CD4-positive, CD25-positive, alpha-beta regulatory T cell (primary cell): ENCODE measurements at regions not wholly inside any gene's neighbourhood (a gene's known extent, or its start where the extent isn't known, plus 50 kb on each side); places are given as distances from the start of the nearest gene placed in this dataset.
A peak's percentile ranks its signal among the peaks of the same experiment; 100 is the strongest.

ENCODE experiments used
- ATAC-seq, 2 donors: fragments of 150-1000 bp; cut with Tn5 transposase; one replicate each; pipeline ENCODE4 v1.10.0; 2021; ENCODE audit warnings: low read depth in 2 of 2, moderate number of reproducible peaks in 2 of 2, moderate library complexity in 1 of 2
- DNase-seq, 3 donors: peaks; one replicate each; pipeline versions ENCODE4 v3.0.0 to v3.0.0-alpha.2; 2012 to 2022; ENCODE audit warnings: mixed read lengths in 1 of 3
- H3K27ac ChIP-seq: one replicate; pipeline ENCODE4 v1.7.0; 2013; ENCODE audit warnings: mild to moderate bottlenecking, low read length; ENCODE audit not compliant: insufficient read depth, poor library complexity, severe bottlenecking
- H3K27me3 ChIP-seq: one replicate; pipeline ENCODE4 v1.7.0; 2013; ENCODE audit warnings: low read length; ENCODE audit not compliant: control insufficient read depth, insufficient read depth
- H3K36me3 ChIP-seq: one replicate; pipeline ENCODE4 v1.7.0; 2013; ENCODE audit warnings: mild to moderate bottlenecking, low read length, moderate library complexity; ENCODE audit not compliant: control insufficient read depth, insufficient read depth
- H3K4me1 ChIP-seq: 2 replicates; pipeline ENCODE4 v1.7.0; 2013; ENCODE audit warnings: mild to moderate bottlenecking, low read length; ENCODE audit not compliant: insufficient read depth, control insufficient read depth, poor library complexity, severe bottlenecking
- H3K4me3 ChIP-seq: one replicate; pipeline ENCODE4 v1.7.0; 2013; ENCODE audit warnings: low read depth, mild to moderate bottlenecking, low read length, moderate library complexity
- H3K9me3 ChIP-seq, 2 experiments: 1 replicate in 1 of 2; 2 replicates in 1 of 2; pipeline ENCODE4 v1.7.0; 2013; ENCODE audit warnings: low read length in 2 of 2, mild to moderate bottlenecking in 1 of 2, moderate library complexity in 1 of 2; ENCODE audit not compliant: control insufficient read depth in 2 of 2
- H3K27ac Mint-ChIP-seq, 3 donors: one replicate each; pipeline ENCODE4 v1.8.0; 2020 to 2022; ENCODE audit warnings: mild to moderate bottlenecking in 3 of 3, mixed read lengths in 3 of 3, moderate library complexity in 2 of 3
- H3K27me3 Mint-ChIP-seq: one replicate; pipeline ENCODE4 v1.8.0; 2022; ENCODE audit warnings: mild to moderate bottlenecking, mixed read lengths
- H3K36me3 Mint-ChIP-seq: one replicate; pipeline ENCODE4 v1.8.0; 2020; ENCODE audit warnings: mixed read lengths
- H3K4me1 Mint-ChIP-seq, 4 donors: one replicate each; pipeline ENCODE4 v1.8.0; 2020 to 2022; ENCODE audit warnings: mixed read lengths in 4 of 4, mild to moderate bottlenecking in 1 of 4
- H3K4me3 Mint-ChIP-seq, 4 donors: one replicate each; pipeline ENCODE4 v1.8.0; 2020 to 2022; ENCODE audit warnings: mild to moderate bottlenecking in 4 of 4, mixed read lengths in 4 of 4, moderate library complexity in 3 of 4
- H3K9me3 Mint-ChIP-seq, 7 donors: one replicate each; pipeline ENCODE4 v1.8.0; 2020 to 2022; ENCODE audit warnings: mixed read lengths in 7 of 7, mild to moderate bottlenecking in 3 of 7, moderate library complexity in 2 of 7

DNA sequence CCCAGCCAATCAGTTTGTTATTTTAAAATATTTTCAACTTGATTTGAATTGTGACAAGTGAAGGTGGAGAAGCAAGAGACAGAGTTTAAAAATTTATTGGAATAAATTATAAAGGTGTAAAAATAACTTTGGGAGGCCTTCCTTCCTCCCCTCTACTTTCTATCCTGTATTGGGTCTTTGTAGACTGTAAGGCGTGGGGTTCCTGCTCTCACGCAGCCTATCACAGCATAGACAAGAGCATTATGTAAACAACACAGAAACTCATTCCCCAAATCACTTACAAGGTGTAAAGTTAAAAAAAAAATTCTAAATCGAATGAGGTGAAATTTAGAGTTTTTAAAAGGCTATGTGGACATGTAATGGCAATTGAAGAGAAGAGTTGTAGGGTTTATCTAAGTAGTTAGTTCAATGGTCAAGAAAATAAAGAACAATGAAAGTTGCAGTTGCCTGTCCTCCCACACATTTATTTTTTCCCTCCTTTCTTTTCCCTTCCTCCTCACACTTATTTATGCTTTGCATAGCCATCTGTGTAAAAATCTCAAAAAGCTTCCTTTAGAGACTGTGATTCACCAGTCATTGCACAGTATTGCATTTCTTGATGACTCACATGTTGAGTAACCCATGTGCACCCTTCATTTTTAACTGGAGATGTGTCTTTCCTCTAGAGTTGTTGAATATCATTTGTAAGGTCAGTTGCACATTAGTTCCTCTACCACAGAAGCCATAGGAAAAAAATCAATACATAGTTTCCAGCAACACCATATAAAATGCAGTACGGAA, 242.2 kb downstream of the PTPRC start:
- DNase-seq (peak in 1 of 3 donors; percentile 5), ATAC-seq (peak; percentile 34 to 58)
- no peak overlapping the region for H3K27ac Mint-ChIP-seq

DNA sequence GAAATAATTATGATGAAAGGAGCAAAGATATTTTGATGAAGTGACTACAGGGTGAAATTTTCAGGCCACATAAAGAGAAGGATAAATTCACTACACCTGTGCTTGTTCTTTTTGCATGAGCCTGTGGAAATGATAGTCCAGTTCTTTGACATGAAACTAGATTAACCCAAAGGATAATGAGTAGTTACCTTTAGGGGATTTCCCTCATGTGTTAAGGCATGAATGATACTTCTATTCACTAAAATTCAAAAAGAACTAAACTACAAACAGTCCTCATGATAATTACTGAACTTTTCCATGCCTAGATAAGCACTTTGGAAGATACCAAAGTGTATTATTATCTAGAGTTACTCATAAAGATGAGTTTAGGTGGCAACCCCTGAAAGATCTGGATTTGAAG, 244.3 kb downstream of the PTPRC start:
- Histone ChIP-seq H3K27ac (no peak overlapping the region), H3K9me3 (no peaks in the 10 kb centered on the region), H3K36me3 (peaks cover 6% of the 10 kb centered on the region), H3K4me1 (no peaks in the 10 kb centered on the region), H3K4me3 (no peak overlapping the region), H3K27me3 (no peaks in the 10 kb centered on the region)
- no peaks in the 10 kb centered on the region for H3K9me3 Mint-ChIP-seq
- peaks cover 16% of the 10 kb centered on the region for H3K36me3 Mint-ChIP-seq
- DNase-seq: no peak
- ATAC-seq: no peak
- no peaks in the 10 kb centered on the region for H3K27me3 Mint-ChIP-seq
- peaks cover 2 to 19% (median 17%) of the 10 kb centered on the region in 4 donors for H3K4me1 Mint-ChIP-seq
- H3K27ac Mint-ChIP-seq: no peak overlapping the region
- H3K4me3 Mint-ChIP-seq: no peak overlapping the region

More for the DNA sequence above, 242.2 kb downstream of the PTPRC start:
- H3K36me3 ChIP-seq: peaks cover 9% of the 10 kb centered on the region
- Mint-ChIP-seq H3K9me3 (no peaks in the 10 kb centered on the region), H3K27me3 (no peaks in the 10 kb centered on the region), H3K36me3 (peaks cover 21% of the 10 kb centered on the region), H3K4me1 (peaks cover 2 to 14% (median 13%) of the 10 kb centered on the region in 4 donors), H3K4me3 (no peak overlapping the region)
- H3K4me1 ChIP-seq: no peaks in the 10 kb centered on the region
- H3K4me3 ChIP-seq: no peak overlapping the region
- no peak overlapping the region for H3K27ac ChIP-seq
- H3K27me3 ChIP-seq: no peaks in the 10 kb centered on the region
- H3K9me3 ChIP-seq: no peaks in the 10 kb centered on the region

- no peaks in the 10 kb centered on the region for H3K4me1 ChIP-seq
- ATAC-seq (no peak), DNase-seq (no peak)
- peaks cover 4% of the 10 kb centered on the region for H3K36me3 ChIP-seq
- H3K9me3 ChIP-seq: no peaks in the 10 kb centered on the region
- Mint-ChIP-seq H3K27me3 (no peaks in the 10 kb centered on the region), H3K4me3 (no peak overlapping the region), H3K9me3 (no peaks in the 10 kb centered on the region), H3K36me3 (no peaks in the 10 kb centered on the region), H3K27ac (no peak overlapping the region), H3K4me1 (peaks cover 4 to 18% (median 13%) of the 10 kb centered on the region in 4 donors)
- no peak overlapping the region for H3K27ac ChIP-seq
- H3K27me3 ChIP-seq: no peaks in the 10 kb centered on the region
- H3K4me3 ChIP-seq: no peak overlapping the region
Measured at GRCh38 chr1:198887866-198888265, 249.0 kb downstream of the PTPRC start.

- Mint-ChIP-seq H3K27me3 (no peaks in the 10 kb centered on the region), H3K27ac (no peak overlapping the region), H3K36me3 (no peaks in the 10 kb centered on the region), H3K4me3 (no peak overlapping the region), H3K9me3 (no peaks in the 10 kb centered on the region), H3K4me1 (peaks cover 5 to 18% (median 13%) of the 10 kb centered on the region in 4 donors)
- Histone ChIP-seq H3K27me3 (no peaks in the 10 kb centered on the region), H3K27ac (no peak overlapping the region), H3K9me3 (no peaks in the 10 kb centered on the region), H3K4me3 (no peak overlapping the region), H3K4me1 (no peaks in the 10 kb centered on the region), H3K36me3 (peaks cover 4% of the 10 kb centered on the region)
- DNase-seq (no peak), ATAC-seq (no peak)
Measured at GRCh38 chr1:198888379-198888943, 249.6 kb downstream of the PTPRC start.

GRCh38 chr1:198889101-198889500, 250.3 kb downstream of the PTPRC start:
- H3K36me3 ChIP-seq: peaks cover 4% of the 10 kb centered on the region
- H3K4me3 ChIP-seq: no peak overlapping the region
- no peak for ATAC-seq
- H3K9me3 ChIP-seq: no peaks in the 10 kb centered on the region
- Mint-ChIP-seq H3K9me3 (no peaks in the 10 kb centered on the region), H3K27ac (no peak overlapping the region), H3K27me3 (no peaks in the 10 kb centered on the region), H3K36me3 (peaks cover 3% of the 10 kb centered on the region), H3K4me3 (no peak overlapping the region), H3K4me1 (peaks cover 6 to 18% (median 12%) of the 10 kb centered on the region in 4 donors)
- no peaks in the 10 kb centered on the region for H3K27me3 ChIP-seq
- H3K27ac ChIP-seq: no peak overlapping the region
- no peak for DNase-seq
- no peaks in the 10 kb centered on the region for H3K4me1 ChIP-seq

GRCh38 chr1:198889749-198890148, 250.9 kb downstream of the PTPRC start:
- H3K4me3 ChIP-seq: no peak overlapping the region
- H3K36me3 Mint-ChIP-seq: peaks cover 3% of the 10 kb centered on the region
- H3K27ac Mint-ChIP-seq: no peak overlapping the region
- no peaks in the 10 kb centered on the region for H3K27me3 ChIP-seq
- H3K27me3 Mint-ChIP-seq: no peaks in the 10 kb centered on the region
- H3K4me1 ChIP-seq: no peaks in the 10 kb centered on the region
- H3K9me3 ChIP-seq: no peaks in the 10 kb centered on the region
- no peak for ATAC-seq
- H3K4me1 Mint-ChIP-seq: peaks cover 4 to 18% (median 11%) of the 10 kb centered on the region in 4 donors
- no peak for DNase-seq
- peaks cover 1% of the 10 kb centered on the region for H3K36me3 ChIP-seq
- H3K27ac ChIP-seq: no peak overlapping the region
- no peak overlapping the region for H3K4me3 Mint-ChIP-seq
- H3K9me3 Mint-ChIP-seq: no peaks in the 10 kb centered on the region

DNA sequence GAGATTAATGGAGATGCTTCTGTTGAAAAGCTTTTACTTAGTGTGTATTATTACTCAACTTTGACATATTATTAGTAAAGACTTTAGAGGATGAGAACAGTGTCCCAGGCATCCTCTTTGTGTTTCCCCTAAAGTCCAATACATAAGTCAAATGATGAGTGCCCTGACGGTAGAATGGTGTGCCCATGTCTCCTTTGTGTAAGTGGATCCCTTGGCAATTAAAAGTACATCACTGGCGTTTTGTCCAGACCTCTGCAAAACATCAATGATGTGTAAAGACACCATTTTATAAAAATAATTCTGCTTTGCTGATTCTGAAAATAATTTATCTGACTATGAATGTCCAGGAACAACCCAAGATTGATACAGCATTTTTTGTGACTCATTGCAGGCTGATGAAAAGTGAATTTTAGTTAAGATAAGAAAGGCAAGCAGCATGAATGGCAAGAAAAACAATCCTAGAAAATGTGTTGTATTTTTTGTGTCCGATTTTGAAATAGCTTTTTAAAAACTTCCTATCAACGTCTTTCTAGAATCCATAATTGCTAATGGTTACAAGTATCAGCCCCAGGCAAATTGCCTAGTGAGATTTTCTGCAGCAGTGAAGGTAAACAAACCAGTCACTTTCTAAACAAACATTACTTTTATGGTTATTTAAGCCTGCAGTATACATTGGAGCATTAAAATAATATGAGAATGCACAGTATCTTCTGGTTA, 251.5 kb downstream of the PTPRC start:
- Histone ChIP-seq H3K36me3 (no peaks in the 10 kb centered on the region), H3K4me1 (no peaks in the 10 kb centered on the region), H3K4me3 (no peak overlapping the region), H3K27me3 (no peaks in the 10 kb centered on the region), H3K9me3 (no peaks in the 10 kb centered on the region), H3K27ac (no peak overlapping the region)
- no peaks in the 10 kb centered on the region for H3K27me3 Mint-ChIP-seq
- DNase-seq (no peak), ATAC-seq (no peak)
- H3K9me3 Mint-ChIP-seq: no peaks in the 10 kb centered on the region
- H3K4me3 Mint-ChIP-seq: no peak overlapping the region
- H3K36me3 Mint-ChIP-seq: peaks cover 5% of the 10 kb centered on the region
- H3K27ac Mint-ChIP-seq: no peak overlapping the region
- peaks cover 4 to 18% (median 11%) of the 10 kb centered on the region in 4 donors for H3K4me1 Mint-ChIP-seq
